ENCODE measurements at regions not wholly inside any gene's neighbourhood (a gene's known extent, or its start where the extent isn't known, plus 50 kb on each side); places are given as distances from the start of the nearest gene placed in this dataset.

- ATAC-seq (ENCODE audit: insufficient number of reproducible peaks, low FRiP score, low read depth) (no peak), DNase-seq (ENCODE audit: low spot score) (no peak)
- Histone ChIP-seq H3K27me3 (replicated peaks; ENCODE audit: insufficient read depth) (no peaks in the 10 kb centered on the region), H3K4me3 (no peak overlapping the region), H3K27ac (no peak overlapping the region), H3K9me3 (no peaks in the 10 kb centered on the region), H3K36me3 (no peaks in the 10 kb centered on the region), H3K4me1 (ENCODE audit: control insufficient read depth in 1 of 2, low read depth in 2 of 2) (no peaks in the 10 kb centered on the region)
- no peak for TF ChIP-seq CTCF (IDR thresholded peaks at IDR 0.05)
These were observed 494.9 kb upstream of the POU3F2 start for GRCh38 chr6:98339506-98339905.

- no peaks in the 10 kb centered on the region for H3K36me3 ChIP-seq
- no peak overlapping the region for H3K27ac ChIP-seq
- no peaks in the 10 kb centered on the region for H3K4me1 ChIP-seq (ENCODE audit: control insufficient read depth in 1 of 2, low read depth in 2 of 2)
- ATAC-seq (ENCODE audit: insufficient number of reproducible peaks, low FRiP score, low read depth), result no peak
- TF ChIP-seq CTCF (IDR thresholded peaks at IDR 0.05), result no peak
- no peak overlapping the region for H3K4me3 ChIP-seq
- DNase-seq (ENCODE audit: low spot score), result no peak
- no peaks in the 10 kb centered on the region for H3K27me3 ChIP-seq (replicated peaks; ENCODE audit: insufficient read depth)
- H3K9me3 ChIP-seq, result no peaks in the 10 kb centered on the region
These were observed 491.4 kb upstream of the POU3F2 start for GRCh38 chr6:98343004-98343403.

- H3K9me3 ChIP-seq, result no peaks in the 10 kb centered on the region
- H3K36me3 ChIP-seq, result no peaks in the 10 kb centered on the region
- no peak overlapping the region for H3K27ac ChIP-seq
- TF ChIP-seq CTCF (IDR thresholded peaks at IDR 0.05), result no peak
- H3K4me3 ChIP-seq, result no peak overlapping the region
- H3K27me3 ChIP-seq (replicated peaks; ENCODE audit: insufficient read depth), result no peaks in the 10 kb centered on the region
- no peak for DNase-seq (ENCODE audit: low spot score)
- ATAC-seq (ENCODE audit: insufficient number of reproducible peaks, low FRiP score, low read depth), result no peak
- no peaks in the 10 kb centered on the region for H3K4me1 ChIP-seq (ENCODE audit: control insufficient read depth in 1 of 2, low read depth in 2 of 2)
These were observed 490.6 kb upstream of the POU3F2 start for GRCh38 chr6:98343797-98344196.

GRCh38 chr6:98352348-98352747, 482.0 kb upstream of the POU3F2 start:
- Histone ChIP-seq H3K4me3 (no peak overlapping the region), H3K36me3 (no peaks in the 10 kb centered on the region), H3K4me1 (ENCODE audit: control insufficient read depth in 1 of 2, low read depth in 2 of 2) (no peaks in the 10 kb centered on the region), H3K27ac (no peak overlapping the region), H3K9me3 (no peaks in the 10 kb centered on the region), H3K27me3 (replicated peaks; ENCODE audit: insufficient read depth) (no peaks in the 10 kb centered on the region)
- DNase-seq (ENCODE audit: low spot score) (no peak), ATAC-seq (ENCODE audit: insufficient number of reproducible peaks, low FRiP score, low read depth) (no peak)
- no peak for TF ChIP-seq CTCF (IDR thresholded peaks at IDR 0.05)

- Histone ChIP-seq H3K27me3 (replicated peaks; ENCODE audit: insufficient read depth) (no peaks in the 10 kb centered on the region), H3K4me3 (no peak overlapping the region), H3K36me3 (no peaks in the 10 kb centered on the region), H3K9me3 (no peaks in the 10 kb centered on the region), H3K4me1 (ENCODE audit: control insufficient read depth in 1 of 2, low read depth in 2 of 2) (no peaks in the 10 kb centered on the region), H3K27ac (no peak overlapping the region)
- TF ChIP-seq CTCF (IDR thresholded peaks at IDR 0.05), result no peak
- no peak for DNase-seq (ENCODE audit: low spot score)
- ATAC-seq (ENCODE audit: insufficient number of reproducible peaks, low FRiP score, low read depth), result no peak
These were observed 476.2 kb upstream of the POU3F2 start for GRCh38 chr6:98358173-98358572.
